Neural cell (in vitro differentiated cells): ENCODE measurements at regions not wholly inside any gene's neighbourhood (a gene's known extent, or its start where the extent isn't known, plus 50 kb on each side); places are given as distances from the start of the nearest gene placed in this dataset.
"Not testable (repeated sequence)": the region's sequence is repeated elsewhere in the genome, so short reads cannot be mapped to it uniquely, and the experiment has no call there.

Experiments used
- H2AFZ ChIP-seq: fragments of 200-600, 300-800 bp; sonication (generic), shearing (Covaris generic); 2 replicates; pipeline ENCODE4 v1.6.0; 2014; ENCODE audit warnings: low read depth, mild to moderate bottlenecking, antibody characterized with exemption, low read length, moderate library complexity
- H3F3A ChIP-seq: fragments of 200-600 bp; shearing (Covaris generic); 2 replicates; pipeline ENCODE4 v1.6.1; 2016; ENCODE audit warnings: mild to moderate bottlenecking, moderate library complexity, mixed read lengths, antibody characterized with exemption, low read length; ENCODE audit not compliant: insufficient read depth, poor library complexity, severe bottlenecking
- H3K27ac ChIP-seq: fragments of 200-600, 300-800 bp; sonication (generic), shearing (Covaris generic); 2 replicates; pipeline ENCODE4 v1.5.1; 2014; ENCODE audit warnings: mild to moderate bottlenecking, low read length, moderate library complexity
- H3K27me3 ChIP-seq: fragments of 300-800, 200-600 bp; sonication (generic), shearing (Covaris generic); 2 replicates; pipeline ENCODE4 v1.6.0; 2014; ENCODE audit warnings: mild to moderate bottlenecking, low read depth, low read length, moderate library complexity; ENCODE audit not compliant: insufficient read depth
- H3K36me3 ChIP-seq: fragments of 300-800, 200-600 bp; sonication (generic), shearing (Covaris generic); 2 replicates; pipeline ENCODE4 v1.5.1; 2014; ENCODE audit warnings: mild to moderate bottlenecking, antibody characterized with exemption, low read length, moderate library complexity; ENCODE audit not compliant: insufficient read depth
- H3K4me2 ChIP-seq: fragments of 300-800, 200-600 bp; sonication (generic), shearing (Covaris generic); 2 replicates; pipeline ENCODE4 v1.6.0; 2014; ENCODE audit warnings: mild to moderate bottlenecking, low read length
- H3K4me3 ChIP-seq: fragments of 300-800, 200-600 bp; sonication (generic), shearing (Covaris generic); 2 replicates; pipeline ENCODE4 v1.5.1; 2014; ENCODE audit warnings: mild to moderate bottlenecking, low read length, moderate library complexity
- H3K79me2 ChIP-seq: fragments of 200-600 bp; shearing (Covaris generic); replicated peaks from 2 replicates; pipeline ENCODE4 v1.6.0; 2014; ENCODE audit warnings: mild to moderate bottlenecking, low read length, moderate library complexity; ENCODE audit not compliant: insufficient read depth
- H3K9ac ChIP-seq: fragments of 300-800, 200-600 bp; sonication (generic), shearing (Covaris generic); 2 replicates; pipeline ENCODE4 v1.6.1; 2016; ENCODE audit warnings: mild to moderate bottlenecking, low read length, mixed read lengths
- H3K9me2 ChIP-seq: fragments of 200-600 bp; shearing (Covaris generic); 2 replicates; pipeline ENCODE4 v1.6.1; 2016; ENCODE audit warnings: mild to moderate bottlenecking, low read length, mixed read lengths; ENCODE audit not compliant: insufficient read depth
- H3K9me3 ChIP-seq: fragments of 200-600, 300-800 bp; sonication (generic), shearing (Covaris generic); 2 replicates; pipeline ENCODE4 v1.6.1; 2016; ENCODE audit warnings: mild to moderate bottlenecking, mixed run types, low read length, moderate library complexity, mixed read lengths
- H4K20me1 ChIP-seq: fragments of 200-600 bp; shearing (Covaris generic); 2 replicates; pipeline ENCODE4 v1.6.1; 2016; ENCODE audit warnings: mild to moderate bottlenecking, mixed run types; ENCODE audit not compliant: insufficient read depth
- CTCF ChIP-seq: fragments of 450-650 bp; IDR thresholded peaks from 2 replicates; pipeline ENCODE4 v1.5.1; 2014; ENCODE audit warnings: antibody characterized with exemption, mild to moderate bottlenecking, moderate library complexity; ENCODE audit not compliant: poor library complexity, severe bottlenecking
- EP300 ChIP-seq: fragments of 450-650 bp; conservative IDR thresholded peaks from 2 replicates; pipeline ENCODE4 v1.6.1; 2014; ENCODE audit warnings: antibody characterized with exemption, mild to moderate bottlenecking, moderate library complexity; ENCODE audit not compliant: poor library complexity, severe bottlenecking
- EZH2 ChIP-seq: fragments of 200-600, 300-800 bp; shearing (Covaris generic), sonication (generic); IDR thresholded peaks from 2 replicates; pipeline ENCODE4 v1.6.1; 2014; ENCODE audit warnings: antibody characterized with exemption, low read length, borderline replicate concordance, mild to moderate bottlenecking; ENCODE audit not compliant: insufficient read depth, poor library complexity, severe bottlenecking
- MXI1 ChIP-seq: fragments of 450-650 bp; conservative IDR thresholded peaks from 2 replicates; pipeline ENCODE4 v1.6.1; 2014; ENCODE audit warnings: antibody characterized with exemption, mild to moderate bottlenecking; ENCODE audit not compliant: poor library complexity, severe bottlenecking
- POLR2AphosphoS5 ChIP-seq: IDR thresholded peaks from 2 replicates; pipeline ENCODE4 v1.6.1; 2012
- RAD21 ChIP-seq: fragments of 450-650 bp; conservative IDR thresholded peaks from 2 replicates; pipeline ENCODE4 v1.6.1; 2014; ENCODE audit warnings: antibody characterized with exemption, mild to moderate bottlenecking, moderate library complexity
- REST ChIP-seq: IDR thresholded peaks from 2 replicates; pipeline ENCODE4 v1.6.1; 2012; ENCODE audit warnings: borderline replicate concordance
- SMC3 ChIP-seq: fragments of 450-650 bp; conservative IDR thresholded peaks from 2 replicates; pipeline ENCODE4 v1.6.1; 2014; ENCODE audit warnings: antibody characterized with exemption, mild to moderate bottlenecking, moderate library complexity; ENCODE audit not compliant: poor library complexity
- TAF1 ChIP-seq: IDR thresholded peaks from 2 replicates; pipeline ENCODE4 v1.6.1; 2012; ENCODE audit warnings: low read depth

- no peaks in the 10 kb centered on the region for H4K20me1 ChIP-seq
- no peaks in the 10 kb centered on the region for H3F3A ChIP-seq
- no peaks in the 10 kb centered on the region for H3K27me3 ChIP-seq
- H2AFZ ChIP-seq: no peak overlapping the region
- H3K4me3 ChIP-seq: no peak overlapping the region
- H3K9me2 ChIP-seq: no peaks in the 10 kb centered on the region
- no peak overlapping the region for H3K27ac ChIP-seq
- no peak overlapping the region for H3K9ac ChIP-seq
- H3K4me2 ChIP-seq: no peak overlapping the region
- H3K9me3 ChIP-seq: peaks cover under 1% of the 10 kb centered on the region
- no peaks in the 10 kb centered on the region for H3K79me2 ChIP-seq
- TF ChIP-seq EP300: no peak
- TF ChIP-seq SMC3: no peak
- TF ChIP-seq CTCF: no peak
- no peak for TF ChIP-seq REST
- TF ChIP-seq RAD21: no peak
- no peak for TF ChIP-seq EZH2
- TF ChIP-seq POLR2AphosphoS5: no peak
- TF ChIP-seq MXI1: no peak
- TF ChIP-seq TAF1: no peak
- H3K36me3 ChIP-seq: no peaks in the 10 kb centered on the region
Observed at GRCh38 chr17:53463363-53463762, 359.4 kb upstream of the KIF2B start.

- no peak overlapping the region for H3K4me3 ChIP-seq
- H3K9me3 ChIP-seq: peaks cover 2% of the 10 kb centered on the region
- H3K9ac ChIP-seq: no peak overlapping the region
- no peaks in the 10 kb centered on the region for H3F3A ChIP-seq
- no peaks in the 10 kb centered on the region for H3K79me2 ChIP-seq
- H4K20me1 ChIP-seq: no peaks in the 10 kb centered on the region
- H3K4me2 ChIP-seq: no peak overlapping the region
- no peaks in the 10 kb centered on the region for H3K27me3 ChIP-seq
- no peak overlapping the region for H3K27ac ChIP-seq
- no peaks in the 10 kb centered on the region for H3K36me3 ChIP-seq
- TF ChIP-seq TAF1 (no peak), EP300 (no peak), RAD21 (no peak), POLR2AphosphoS5 (no peak)
- H2AFZ ChIP-seq: no peak overlapping the region
- no peaks in the 10 kb centered on the region for H3K9me2 ChIP-seq
Observed at GRCh38 chr17:53462393-53462811, 360.3 kb upstream of the KIF2B start.

DNA sequence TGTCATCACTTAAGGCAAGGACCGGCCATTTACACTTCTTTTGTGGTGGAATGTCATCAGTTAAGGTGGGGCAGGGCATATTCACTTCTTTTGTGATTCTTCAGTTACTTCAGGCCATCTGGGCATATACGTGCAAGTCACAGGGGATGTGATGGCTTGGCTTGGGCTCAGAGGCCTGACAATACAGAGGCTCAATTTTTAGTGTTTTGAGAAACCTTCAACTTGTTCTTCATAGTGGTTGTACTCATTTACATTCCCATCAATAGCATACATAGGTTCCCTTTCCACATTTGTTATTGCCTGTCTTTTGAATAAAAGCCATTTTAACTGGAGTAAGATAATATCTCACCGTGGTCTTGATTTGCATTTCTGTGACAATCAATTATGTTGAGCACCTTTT is 366.8 kb upstream of the KIF2B start:
- not testable (repeated sequence) for H3K9ac ChIP-seq, H3K79me2 ChIP-seq, H3K27me3 ChIP-seq, H3F3A ChIP-seq, H3K4me2 ChIP-seq, H4K20me1 ChIP-seq, H3K9me2 ChIP-seq, H3K27ac ChIP-seq, H3K36me3 ChIP-seq, H3K4me3 ChIP-seq, H2AFZ ChIP-seq, H3K9me3 ChIP-seq
